ENCODE measurements at regions not wholly inside any gene's neighbourhood (a gene's known extent, or its start where the extent isn't known, plus 50 kb on each side); places are given as distances from the start of the nearest gene placed in this dataset.

DNA sequence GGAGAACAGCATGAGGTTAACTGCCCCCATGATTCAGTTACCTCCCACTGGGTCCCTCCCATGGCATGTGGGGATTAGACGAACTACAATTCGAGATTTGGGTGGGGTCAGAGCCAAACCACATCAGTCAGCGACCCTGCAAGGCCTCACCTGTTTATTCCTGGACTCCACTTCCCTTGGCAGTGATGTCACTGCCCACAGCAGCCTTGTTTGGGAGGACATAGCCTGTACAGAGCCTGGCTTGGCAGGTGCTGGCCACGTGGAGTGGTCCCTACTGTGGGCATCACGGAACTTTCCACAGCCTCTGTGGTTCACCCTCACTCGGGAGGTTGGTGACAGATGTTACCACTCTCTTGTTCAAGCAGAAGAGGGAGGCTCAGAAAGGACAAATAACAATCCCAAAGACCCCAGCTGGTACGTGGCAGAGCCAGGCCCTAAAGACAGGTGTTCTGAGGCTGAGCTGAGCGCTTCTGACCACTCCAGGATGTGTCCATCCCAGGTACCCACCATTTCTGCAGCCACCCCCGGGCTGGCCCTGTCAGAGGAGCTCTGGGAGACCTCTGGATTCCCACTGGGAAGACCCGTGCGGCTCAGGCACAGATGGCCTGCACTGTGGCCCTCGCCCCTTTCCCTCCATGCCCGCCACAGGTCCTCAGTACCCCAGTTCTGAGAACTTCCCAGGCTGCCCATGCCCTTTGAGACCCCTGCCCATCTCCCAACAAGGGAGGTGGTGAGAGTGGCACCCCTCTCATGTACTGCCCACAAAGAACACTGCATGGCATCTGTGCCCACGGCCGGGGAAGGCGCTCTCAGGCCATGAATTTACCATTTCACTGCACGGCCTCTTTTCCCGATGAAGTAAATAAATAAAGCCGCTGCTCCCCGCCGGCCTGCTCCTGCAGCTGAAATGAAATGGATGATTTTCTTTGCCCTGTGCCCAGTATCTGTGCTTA, 605.8 kb downstream of the TBC1D22A start:
- H3K4me3 Mint-ChIP-seq, result no peak overlapping the region
- peaks cover 2% of the 10 kb centered on the region for H3K27me3 Mint-ChIP-seq (ENCODE audit: low read depth)
- H3K9me3 Mint-ChIP-seq, result peaks cover 7% of the 10 kb centered on the region
- no peaks in the 10 kb centered on the region for H3K36me3 Mint-ChIP-seq (ENCODE audit: low read depth)
- intact Hi-C loops (cut with micrococcal nuclease), result no loop called here
- CTCF ChIA-PET, result no interaction called here
- no peak overlapping the region for H3K27ac Mint-ChIP-seq
- no peak for DNase-seq
- no peaks in the 10 kb centered on the region for H3K4me1 Mint-ChIP-seq (ENCODE audit: low read depth)

DNA sequence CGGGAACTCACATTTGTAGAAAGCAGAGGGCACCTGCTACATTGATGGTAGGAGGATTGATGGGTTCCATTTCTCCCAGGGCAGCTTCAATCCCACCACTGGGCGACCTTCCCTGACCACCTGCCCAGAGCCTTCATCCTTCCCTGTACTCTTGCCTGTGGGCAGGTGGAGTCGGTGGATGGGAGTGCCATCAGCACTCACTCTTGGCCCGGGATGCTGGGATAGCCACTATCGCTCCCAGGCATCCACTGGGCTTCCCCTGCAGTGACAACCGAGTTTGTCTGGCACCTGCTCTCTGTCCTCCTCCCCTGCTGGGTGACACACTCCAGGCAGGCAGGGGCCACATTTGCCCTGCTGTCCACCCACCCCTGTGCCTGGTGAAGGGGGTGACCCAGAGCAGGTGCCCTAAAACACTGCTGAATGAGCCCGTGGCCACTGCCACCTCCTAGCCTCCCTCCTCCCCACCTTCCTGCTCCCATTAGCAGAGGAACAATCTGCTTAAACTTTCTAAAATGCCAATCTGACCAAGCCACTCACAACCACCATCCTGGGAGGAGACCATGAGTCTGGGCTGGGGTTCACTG, 604.7 kb downstream of the TBC1D22A start:
- Mint-ChIP-seq H3K27ac (no peak overlapping the region), H3K36me3 (ENCODE audit: low read depth) (no peaks in the 10 kb centered on the region), H3K4me1 (ENCODE audit: low read depth) (no peaks in the 10 kb centered on the region), H3K4me3 (no peak overlapping the region), H3K27me3 (ENCODE audit: low read depth) (peaks cover 2% of the 10 kb centered on the region), H3K9me3 (peaks cover 7% of the 10 kb centered on the region)
- DNase-seq, result no peak
- CTCF ChIA-PET, result no interaction called here
- intact Hi-C loops (cut with micrococcal nuclease), result no loop called here

DNA sequence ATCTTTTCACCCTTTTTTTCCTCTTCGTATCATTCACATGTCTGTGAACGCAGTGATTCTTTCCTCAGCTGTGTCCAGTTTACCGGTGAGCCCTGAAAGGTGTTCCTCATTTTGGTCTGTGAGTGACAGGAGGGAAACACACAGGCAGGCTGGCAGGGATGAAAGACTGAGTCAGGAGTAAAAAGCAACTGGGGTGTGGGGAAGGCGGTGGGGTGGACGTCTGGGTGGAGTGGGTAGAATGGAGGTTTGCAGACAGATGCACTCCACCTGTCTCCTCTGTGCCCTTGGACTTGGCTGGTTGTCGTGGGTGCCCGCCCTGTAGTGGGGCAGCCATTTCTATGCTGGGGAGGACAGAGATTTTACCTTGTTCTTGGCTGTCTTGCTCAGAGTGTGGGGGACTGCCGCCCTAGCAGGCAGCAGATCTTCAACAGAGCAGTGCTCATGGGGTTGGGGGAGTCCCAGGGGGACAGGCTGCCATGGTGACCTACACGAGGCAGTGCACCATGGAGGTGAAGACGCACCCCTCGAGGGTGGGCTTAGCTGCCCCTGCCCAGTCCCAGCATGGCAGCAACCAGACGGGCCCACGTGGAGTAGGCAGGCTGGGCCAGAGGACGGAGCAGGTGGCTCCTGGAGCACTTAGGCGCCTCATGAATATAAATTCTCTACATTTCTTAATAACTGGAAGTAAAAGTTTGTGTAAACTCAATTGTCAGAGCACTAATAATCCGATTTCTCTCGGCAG, 603.7 kb downstream of the TBC1D22A start:
- H3K27me3 Mint-ChIP-seq (ENCODE audit: low read depth), result no peaks in the 10 kb centered on the region
- no peak overlapping the region for H3K4me3 Mint-ChIP-seq
- CTCF ChIA-PET, result no interaction called here
- intact Hi-C loops (cut with micrococcal nuclease), result no loop called here
- no peaks in the 10 kb centered on the region for H3K36me3 Mint-ChIP-seq (ENCODE audit: low read depth)
- peaks cover 12% of the 10 kb centered on the region for H3K9me3 Mint-ChIP-seq
- no peak for DNase-seq
- H3K27ac Mint-ChIP-seq, result no peak overlapping the region
- no peaks in the 10 kb centered on the region for H3K4me1 Mint-ChIP-seq (ENCODE audit: low read depth)

DNA sequence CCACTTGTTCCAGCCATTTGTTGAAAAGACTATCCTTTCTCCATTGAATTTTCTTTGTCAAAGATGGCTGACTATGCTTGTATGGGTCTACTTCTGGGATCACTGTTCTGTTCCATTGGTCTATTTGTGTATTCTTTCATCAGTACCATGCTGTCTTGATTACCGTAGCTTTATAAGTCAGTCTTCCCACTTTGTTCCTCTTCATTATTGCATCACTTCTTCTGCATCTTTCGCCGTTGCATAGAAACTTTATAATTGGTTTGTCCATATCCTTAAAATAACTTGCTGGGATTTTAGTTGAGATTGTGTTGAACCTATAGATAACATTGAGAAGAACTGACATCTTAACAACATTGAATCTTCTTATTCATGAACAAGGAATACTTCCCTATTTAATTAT, 598.8 kb downstream of the TBC1D22A start:
- CTCF ChIA-PET, result no interaction called here
- Mint-ChIP-seq H3K27me3 (ENCODE audit: low read depth) (no peaks in the 10 kb centered on the region), H3K27ac (no peak overlapping the region), H3K36me3 (ENCODE audit: low read depth) (no peaks in the 10 kb centered on the region), H3K4me3 (no peak overlapping the region), H3K9me3 (peaks cover 12% of the 10 kb centered on the region), H3K4me1 (ENCODE audit: low read depth) (no peaks in the 10 kb centered on the region)
- intact Hi-C loops (cut with micrococcal nuclease), result no loop called here
- DNase-seq, result no peak

DNA sequence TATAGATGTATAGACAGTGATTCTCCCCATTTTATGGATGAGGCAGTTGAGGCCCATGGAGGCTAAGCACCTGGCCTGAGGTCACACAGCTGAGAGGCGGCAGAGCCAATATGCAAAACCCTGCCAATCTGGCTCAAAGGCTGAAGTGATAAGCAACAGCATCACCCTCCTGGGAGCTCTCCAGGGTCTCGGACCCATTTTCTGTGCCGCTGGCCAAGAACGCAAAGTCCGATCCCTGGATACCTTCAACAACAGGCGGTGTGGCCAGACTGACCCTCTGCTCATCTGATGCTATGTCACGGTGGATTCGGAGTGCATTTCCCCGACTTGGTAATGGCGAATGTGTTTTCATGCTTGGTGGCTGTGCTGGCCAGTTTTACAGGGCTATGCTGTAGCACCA, 595.0 kb downstream of the TBC1D22A start:
- CTCF ChIA-PET, result no interaction called here
- Mint-ChIP-seq H3K9me3 (peaks cover 5% of the 10 kb centered on the region), H3K36me3 (ENCODE audit: low read depth) (no peaks in the 10 kb centered on the region), H3K27me3 (ENCODE audit: low read depth) (no peaks in the 10 kb centered on the region), H3K4me1 (ENCODE audit: low read depth) (no peaks in the 10 kb centered on the region), H3K27ac (no peak overlapping the region), H3K4me3 (no peak overlapping the region)
- intact Hi-C loops (cut with micrococcal nuclease), result no loop called here
- no peak for DNase-seq

DNA sequence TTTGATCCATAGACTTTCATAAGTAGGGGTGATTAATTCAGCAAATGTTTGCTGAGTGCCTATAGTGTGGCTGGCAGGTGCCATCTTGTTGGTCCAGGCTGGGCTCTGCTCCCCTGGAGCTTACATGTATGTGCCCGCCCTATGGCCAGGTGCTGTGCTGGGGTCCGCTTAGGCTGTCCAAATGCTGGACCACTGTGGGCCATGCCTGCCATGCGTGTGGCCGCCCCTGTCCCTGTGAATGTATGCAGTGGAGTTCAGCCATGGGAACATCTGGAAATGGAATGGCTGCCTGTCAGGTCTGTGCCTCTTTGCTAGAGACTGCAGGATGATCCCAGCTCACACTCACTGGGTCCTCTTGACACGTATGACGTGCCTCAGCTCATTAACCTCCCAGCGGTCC, 594.6 kb downstream of the TBC1D22A start:
- H3K9me3 Mint-ChIP-seq, result peaks cover 4% of the 10 kb centered on the region
- H3K27me3 Mint-ChIP-seq (ENCODE audit: low read depth), result no peaks in the 10 kb centered on the region

DNA sequence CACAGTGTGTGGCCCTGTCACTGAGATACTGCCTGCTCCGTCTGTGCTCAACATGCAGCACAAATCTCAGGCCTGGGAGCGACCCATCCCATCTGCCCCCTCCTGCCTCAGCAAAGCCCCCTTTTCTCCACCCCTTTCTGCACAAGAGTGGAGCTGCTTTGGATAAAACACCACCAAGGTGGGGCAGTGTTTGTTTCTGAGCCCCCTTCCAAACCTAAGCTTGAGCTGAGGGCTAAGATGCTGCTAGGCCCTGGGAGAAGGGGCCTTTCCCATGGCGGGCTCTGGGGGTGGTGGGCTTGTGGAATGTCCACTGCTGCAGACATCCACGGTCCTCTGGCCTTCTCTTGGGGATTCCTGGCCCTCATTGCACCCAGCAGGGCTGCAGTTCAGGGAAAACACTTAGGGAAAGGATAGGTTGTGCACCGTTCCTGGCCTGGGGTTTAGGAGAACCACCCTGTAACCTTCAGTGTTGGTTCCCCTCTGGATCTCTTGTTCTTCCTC, 594.1 kb downstream of the TBC1D22A start:
- CTCF ChIA-PET, result no interaction called here
- Mint-ChIP-seq H3K4me3 (no peak overlapping the region), H3K27me3 (ENCODE audit: low read depth) (no peaks in the 10 kb centered on the region), H3K4me1 (ENCODE audit: low read depth) (no peaks in the 10 kb centered on the region), H3K36me3 (ENCODE audit: low read depth) (no peaks in the 10 kb centered on the region), H3K27ac (no peak overlapping the region), H3K9me3 (no peaks in the 10 kb centered on the region)
- intact Hi-C loops (cut with micrococcal nuclease), result no loop called here
- no peak for DNase-seq

More for the DNA sequence above, 594.6 kb downstream of the TBC1D22A start:
- CTCF ChIA-PET, result no interaction called here
- intact Hi-C loops (cut with micrococcal nuclease), result no loop called here
- no peak overlapping the region for H3K27ac Mint-ChIP-seq
- H3K4me1 Mint-ChIP-seq (ENCODE audit: low read depth), result no peaks in the 10 kb centered on the region
- no peaks in the 10 kb centered on the region for H3K36me3 Mint-ChIP-seq (ENCODE audit: low read depth)
- H3K4me3 Mint-ChIP-seq, result no peak overlapping the region
- no peak for DNase-seq

DNA sequence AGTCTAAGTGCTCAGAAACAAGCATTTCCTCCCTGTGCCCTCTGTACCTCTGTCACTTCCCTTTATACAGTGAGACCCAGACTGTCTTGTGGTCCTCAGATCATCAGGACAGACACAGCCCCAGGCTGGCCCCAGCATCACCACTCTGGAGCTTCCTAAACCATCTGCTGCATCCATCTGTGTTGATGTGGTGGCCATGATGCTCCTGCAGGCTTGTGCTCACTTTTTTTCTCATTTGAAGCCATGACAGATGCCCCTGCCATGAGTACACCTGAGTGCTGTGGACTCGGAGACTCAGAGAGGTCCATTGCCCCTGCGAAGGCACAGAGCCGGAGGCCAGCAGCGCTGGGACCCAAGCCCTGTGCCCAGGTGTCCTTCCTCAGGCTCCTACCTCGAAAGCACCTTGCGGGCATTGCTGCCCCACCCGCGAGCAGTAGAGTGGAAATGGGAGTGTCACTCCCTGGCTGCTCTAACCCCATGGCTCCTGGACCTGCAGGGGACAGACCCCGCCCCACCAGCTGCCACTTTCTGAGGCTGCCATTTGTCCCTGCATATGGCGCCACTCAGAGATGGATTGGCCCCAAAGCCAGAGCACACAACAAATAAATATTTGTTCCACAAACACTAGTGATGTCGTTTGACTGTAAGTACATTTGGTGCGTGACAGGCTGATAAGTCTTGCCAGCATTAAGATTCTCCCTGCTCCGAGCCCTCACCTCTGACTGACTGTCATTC, 593.5 kb downstream of the TBC1D22A start:
- intact Hi-C loops (cut with micrococcal nuclease), result no loop called here
- no peak overlapping the region for H3K27ac Mint-ChIP-seq

DNA sequence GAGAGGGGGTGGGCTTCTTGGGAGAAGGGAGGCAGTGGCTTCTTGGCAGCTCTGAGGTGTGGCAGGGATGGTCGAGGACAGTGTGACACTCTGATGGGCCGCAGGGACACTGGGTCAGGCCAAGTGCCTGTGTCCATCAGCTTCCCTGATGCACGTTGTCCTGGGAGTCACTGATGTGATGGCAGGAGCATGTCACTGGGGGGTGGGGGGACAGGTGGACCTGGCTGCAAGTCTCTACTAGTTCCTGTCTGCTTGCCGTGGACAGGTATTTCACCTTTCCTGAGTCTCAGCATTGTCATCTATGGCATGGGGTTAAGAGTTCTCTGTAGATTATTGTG, 592.9 kb downstream of the TBC1D22A start:
- H3K4me1 Mint-ChIP-seq (ENCODE audit: low read depth), result no peaks in the 10 kb centered on the region
- intact Hi-C loops (cut with micrococcal nuclease), result no loop called here
- no peak for DNase-seq
- peaks cover 3% of the 10 kb centered on the region for H3K27me3 Mint-ChIP-seq (ENCODE audit: low read depth)
- H3K36me3 Mint-ChIP-seq (ENCODE audit: low read depth), result no peaks in the 10 kb centered on the region
- CTCF ChIA-PET, result no interaction called here
- H3K9me3 Mint-ChIP-seq, result no peaks in the 10 kb centered on the region
- no peak overlapping the region for H3K4me3 Mint-ChIP-seq
- H3K27ac Mint-ChIP-seq, result no peak overlapping the region

More for the DNA sequence above, 593.5 kb downstream of the TBC1D22A start:
- Mint-ChIP-seq H3K9me3 (no peaks in the 10 kb centered on the region), H3K36me3 (ENCODE audit: low read depth) (no peaks in the 10 kb centered on the region), H3K4me1 (ENCODE audit: low read depth) (no peaks in the 10 kb centered on the region), H3K4me3 (no peak overlapping the region), H3K27me3 (ENCODE audit: low read depth) (no peaks in the 10 kb centered on the region)
- no peak for DNase-seq
- CTCF ChIA-PET, result no interaction called here

DNA sequence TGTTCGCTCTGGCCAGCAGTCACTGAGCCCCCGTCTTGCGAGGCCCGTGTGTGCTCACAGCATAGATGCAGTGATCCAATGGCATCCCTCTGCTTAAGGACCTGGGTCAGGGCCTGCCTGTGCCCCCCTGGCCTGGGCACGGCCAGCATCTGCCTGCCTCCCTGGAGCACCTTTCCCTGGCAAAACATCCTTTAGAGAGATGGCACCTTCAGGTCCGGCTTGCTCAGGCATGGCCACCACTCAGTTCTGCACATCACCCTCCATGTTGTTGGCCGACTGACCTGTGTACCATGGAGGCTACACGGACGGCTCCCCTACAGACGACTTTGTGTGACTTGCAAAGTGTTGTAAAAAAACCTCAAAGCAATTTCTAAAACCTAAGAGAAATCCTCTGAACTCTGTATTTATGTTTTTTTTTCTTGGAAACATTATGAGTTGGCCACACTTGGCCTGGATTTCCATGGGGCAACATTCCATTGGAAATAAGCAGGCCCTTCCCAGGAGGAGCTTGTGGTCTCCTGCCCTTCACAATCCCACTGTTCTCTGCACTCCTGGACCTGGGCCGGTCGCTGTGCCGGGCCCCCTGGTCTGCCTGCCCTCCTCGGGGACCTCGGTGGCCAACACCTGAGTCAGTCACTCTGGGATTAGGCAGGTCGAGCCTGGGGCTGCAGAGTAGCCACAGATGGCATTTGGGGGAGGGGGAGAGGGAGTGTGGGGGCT, 592.4 kb downstream of the TBC1D22A start:
- H3K27me3 Mint-ChIP-seq (ENCODE audit: low read depth), result peaks cover 5% of the 10 kb centered on the region
- no peak overlapping the region for H3K27ac Mint-ChIP-seq
- intact Hi-C loops (cut with micrococcal nuclease), result no loop called here
- no peak for DNase-seq
- no peaks in the 10 kb centered on the region for H3K4me1 Mint-ChIP-seq (ENCODE audit: low read depth)
- no peak overlapping the region for H3K4me3 Mint-ChIP-seq
- H3K9me3 Mint-ChIP-seq, result no peaks in the 10 kb centered on the region
- CTCF ChIA-PET, result no interaction called here
- no peaks in the 10 kb centered on the region for H3K36me3 Mint-ChIP-seq (ENCODE audit: low read depth)

DNA sequence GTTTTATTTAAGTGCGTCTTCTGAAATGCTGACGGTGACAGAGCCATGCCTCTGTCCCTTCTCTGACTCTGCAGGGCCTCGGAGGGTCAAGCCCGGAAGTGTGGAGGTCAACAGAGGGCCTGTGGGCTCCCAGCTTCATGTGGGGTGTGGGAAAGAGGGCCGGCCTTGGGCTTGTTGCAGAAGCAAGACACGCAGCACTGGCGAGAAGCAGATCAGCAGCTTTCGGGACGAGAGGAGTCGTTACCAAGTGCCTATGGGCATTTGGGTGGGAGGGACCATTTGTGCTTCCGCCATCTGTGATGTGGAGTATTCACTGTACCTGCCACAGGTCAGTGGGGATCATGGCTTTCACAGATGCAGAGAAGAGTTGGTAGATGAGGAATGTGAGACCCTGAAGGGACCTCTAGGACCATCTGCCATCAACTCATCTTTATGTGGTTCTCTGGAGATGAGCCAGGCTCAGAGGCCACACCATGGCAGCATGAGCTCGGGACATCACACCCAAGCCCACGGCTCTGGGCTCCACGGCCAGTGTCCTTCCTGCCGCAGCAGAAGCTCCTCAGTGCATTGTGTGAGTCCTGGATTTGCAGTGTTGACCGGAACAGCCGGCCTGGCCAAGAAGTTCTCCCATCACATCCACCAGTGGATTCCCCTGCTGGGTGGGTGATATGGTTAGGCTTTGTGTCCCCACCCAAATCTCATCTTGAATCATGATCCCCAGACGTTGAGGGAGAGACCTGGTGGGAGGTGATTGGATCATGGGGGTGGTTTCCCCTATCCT, 590.7 kb downstream of the TBC1D22A start:
- Mint-ChIP-seq H3K4me1 (ENCODE audit: low read depth) (no peaks in the 10 kb centered on the region), H3K36me3 (ENCODE audit: low read depth) (no peaks in the 10 kb centered on the region), H3K27ac (no peak overlapping the region), H3K27me3 (ENCODE audit: low read depth) (peaks cover 5% of the 10 kb centered on the region), H3K9me3 (no peaks in the 10 kb centered on the region), H3K4me3 (no peak overlapping the region)
- intact Hi-C loops (cut with micrococcal nuclease), result no loop called here
- DNase-seq, result no peak
- CTCF ChIA-PET, result no interaction called here

Data from activated naive CD4-positive, alpha-beta T cell treated with anti-CD3 and anti-CD28 coated beads for 36 hours (primary cell).